Fibroblast of skin of right biceps (primary cell): ENCODE measurements at regions not wholly inside any gene's neighbourhood (a gene's known extent, or its start where the extent isn't known, plus 50 kb on each side); places are given as distances from the start of the nearest gene placed in this dataset.
"Not testable (repeated sequence)": the region's sequence is repeated elsewhere in the genome, so short reads cannot be mapped to it uniquely, and the experiment has no call there.

Experiments used
- DNase-seq: peaks from one replicate; pipeline ENCODE4 v3.0.0-alpha.2; 2013

- DNase-seq = no peak
Measured at GRCh38 chr21:38115870-38116269, 140.9 kb upstream of the KCNJ15 start.

GRCh38 chr21:38119793-38120192 is 137.0 kb upstream of the KCNJ15 start:
- no peak for DNase-seq

- DNase-seq = not testable (repeated sequence)
Measured at GRCh38 chr21:38120679-38120983, 136.2 kb upstream of the KCNJ15 start.

- no peak for DNase-seq
Measured at GRCh38 chr21:38120984-38121855, 135.6 kb upstream of the KCNJ15 start.

GRCh38 chr21:38121888-38122720 is 134.7 kb upstream of the KCNJ15 start:
- DNase-seq = peak; percentile 51

- no peak for DNase-seq
Measured at GRCh38 chr21:38123626-38124025, 133.2 kb upstream of the KCNJ15 start.

- peak; percentile 45 for DNase-seq
Measured at GRCh38 chr21:38126666-38127303, 130.0 kb upstream of the KCNJ15 start.

GRCh38 chr21:38129711-38130110 is 127.1 kb upstream of the KCNJ15 start:
- no peak for DNase-seq

GRCh38 chr21:38133240-38133639 is 123.6 kb upstream of the KCNJ15 start:
- DNase-seq = no peak

- DNase-seq = no peak
Measured at GRCh38 chr21:38134084-38134873, 122.5 kb upstream of the KCNJ15 start.

GRCh38 chr21:38136201-38136600 is 120.6 kb upstream of the KCNJ15 start:
- peak; percentile 70 for DNase-seq

GRCh38 chr21:38139380-38140168 is 117.2 kb upstream of the KCNJ15 start:
- peak; percentile 48 for DNase-seq

DNA sequence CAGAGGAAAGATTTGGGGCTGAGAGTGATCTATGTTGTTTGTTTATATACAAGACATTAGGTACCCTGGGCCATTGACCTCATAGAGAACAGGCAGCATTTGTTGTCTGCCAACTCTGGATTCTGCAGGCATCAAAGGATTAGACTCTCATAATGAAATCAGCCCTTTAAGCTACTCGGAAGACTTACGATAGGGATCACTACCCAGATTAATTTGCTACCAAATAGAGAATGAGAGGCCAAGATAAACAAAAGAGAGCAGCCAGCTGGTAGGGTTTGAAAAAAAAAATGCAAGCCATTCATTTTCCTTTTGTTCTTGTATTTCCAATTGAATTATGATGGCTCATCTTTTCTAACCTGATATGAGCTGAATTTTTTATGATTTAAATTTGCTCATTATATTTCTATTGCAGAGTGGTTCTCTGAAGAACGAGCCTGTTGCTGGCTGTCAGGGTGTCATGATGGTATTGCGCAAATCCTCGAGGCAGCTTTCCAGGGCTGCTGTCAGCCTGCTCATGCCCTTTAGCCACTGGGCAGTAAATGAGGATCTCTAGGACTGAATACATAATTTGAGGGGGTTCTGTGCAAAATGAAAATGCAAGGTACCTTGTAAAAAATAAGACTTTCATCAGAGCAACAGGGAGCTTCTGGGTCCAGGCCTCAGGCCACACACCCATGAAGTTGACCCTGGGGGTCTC is 116.4 kb upstream of the KCNJ15 start:
- no peak for DNase-seq

GRCh38 chr21:38142224-38142623 is 114.6 kb upstream of the KCNJ15 start:
- DNase-seq = peak; percentile 23

GRCh38 chr21:38144193-38144592 is 112.6 kb upstream of the KCNJ15 start:
- DNase-seq = no peak

DNA sequence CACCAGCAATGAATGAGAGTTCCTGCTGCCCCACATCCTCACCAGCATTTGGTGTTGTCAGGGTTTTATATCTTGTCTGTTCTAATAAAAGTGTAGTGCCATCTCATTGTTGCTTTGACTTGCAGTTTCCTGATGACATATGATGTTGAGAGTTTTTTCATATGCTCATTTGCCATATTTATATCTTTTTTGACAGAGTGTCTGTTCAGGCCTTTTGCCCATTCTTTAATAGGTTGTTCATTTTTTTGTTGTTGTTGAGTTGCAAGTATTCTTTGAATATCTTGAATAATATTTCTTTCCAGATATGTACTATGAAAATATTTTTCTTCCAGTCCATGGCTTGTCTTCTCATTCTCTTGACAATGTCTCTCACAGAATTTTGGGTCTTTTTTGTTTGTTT is 111.7 kb upstream of the KCNJ15 start:
- DNase-seq = no peak

DNA sequence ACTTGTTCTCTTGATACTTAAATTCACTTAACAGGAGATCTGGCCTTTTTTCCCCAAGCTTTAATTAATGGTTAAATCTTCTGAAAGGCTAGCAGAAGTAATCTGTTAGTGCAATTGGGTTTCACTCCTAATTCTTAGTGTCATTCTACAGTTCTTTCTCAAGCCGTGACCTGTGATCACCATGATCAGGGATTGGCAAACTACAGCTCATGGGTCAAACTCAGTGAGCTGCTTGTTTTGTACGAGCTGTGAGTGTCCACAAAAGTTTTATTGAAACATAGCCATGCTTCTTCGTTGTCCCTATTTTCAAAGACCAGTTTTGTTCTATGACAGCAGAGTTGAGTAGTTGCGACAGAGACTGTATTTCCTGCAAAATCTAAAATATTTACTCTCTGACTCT is 109.4 kb upstream of the KCNJ15 start:
- no peak for DNase-seq

DNA sequence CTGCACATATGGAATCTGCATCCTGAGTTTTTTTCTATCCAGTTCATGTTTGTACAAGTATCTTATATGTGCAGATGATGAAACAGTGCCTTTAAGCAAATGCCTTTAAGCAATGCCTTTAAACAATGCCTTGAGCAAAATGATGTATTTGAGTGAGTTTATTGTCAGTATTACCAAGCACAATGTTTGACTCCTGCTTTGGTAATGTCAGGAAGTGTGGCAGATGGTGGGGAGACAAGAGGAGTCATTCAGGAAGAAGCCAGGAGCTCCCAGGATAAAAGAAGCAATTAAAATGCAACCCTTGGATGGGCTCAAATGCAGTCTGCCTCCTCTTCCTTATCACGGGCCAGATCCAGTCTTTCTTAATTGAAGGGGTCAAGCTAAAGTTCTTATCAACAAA is 108.7 kb upstream of the KCNJ15 start:
- DNase-seq = no peak

DNA sequence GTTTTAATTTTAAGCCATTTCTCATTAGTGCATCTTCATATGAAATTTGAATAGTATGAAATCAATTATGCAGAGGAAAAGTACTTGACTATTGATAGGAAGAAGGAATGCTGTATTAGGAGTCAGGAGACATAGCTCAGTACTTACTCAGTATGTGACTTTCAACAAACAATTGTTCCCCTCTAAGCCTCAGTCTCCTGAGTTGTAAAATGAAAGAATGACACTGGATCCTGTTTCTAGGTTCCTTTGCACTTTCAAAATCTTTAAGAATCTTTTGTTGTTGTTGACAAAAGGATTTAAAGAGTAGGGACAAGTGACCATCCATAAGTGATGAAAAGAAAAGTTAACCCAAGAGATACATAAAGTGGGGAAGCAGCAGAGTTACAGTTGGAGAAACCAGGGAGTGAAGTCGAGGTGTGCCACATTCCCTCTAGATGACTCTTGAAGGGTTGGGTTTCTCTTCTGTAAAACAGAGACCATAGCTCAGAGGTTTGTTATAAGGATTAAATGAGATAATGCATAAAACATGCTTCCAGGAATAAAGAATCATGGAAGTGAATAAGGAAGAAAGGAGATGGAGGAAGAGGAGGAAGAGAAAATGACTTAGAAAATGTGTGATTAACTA is 105.7 kb upstream of the KCNJ15 start:
- no peak for DNase-seq

DNA sequence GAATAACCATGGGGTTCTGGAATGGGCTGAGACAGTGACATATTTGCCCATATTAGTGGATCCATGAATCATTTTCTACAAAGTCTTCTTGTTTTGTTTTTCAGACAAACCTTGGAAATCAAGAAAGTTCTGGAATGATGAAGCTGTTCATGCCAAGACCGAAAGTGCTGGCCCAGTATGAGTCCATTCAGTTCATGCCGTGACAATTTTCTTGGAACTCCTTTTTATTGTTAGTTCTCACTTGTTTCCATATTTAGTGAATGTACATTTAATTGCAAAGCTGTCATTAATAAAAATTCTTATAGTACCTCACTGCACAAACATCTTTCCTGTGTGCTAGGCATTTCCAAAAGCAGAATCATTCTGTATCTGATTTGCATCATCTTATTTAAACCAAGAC is 100.6 kb upstream of the KCNJ15 start:
- peak; percentile 31 for DNase-seq

GRCh38 chr21:38159355-38159754 is 97.4 kb upstream of the KCNJ15 start:
- DNase-seq = peak; percentile 86
